ENCODE measurements at regions not wholly inside any gene's neighbourhood (a gene's known extent, or its start where the extent isn't known, plus 50 kb on each side); places are given as distances from the start of the nearest gene placed in this dataset.

DNA sequence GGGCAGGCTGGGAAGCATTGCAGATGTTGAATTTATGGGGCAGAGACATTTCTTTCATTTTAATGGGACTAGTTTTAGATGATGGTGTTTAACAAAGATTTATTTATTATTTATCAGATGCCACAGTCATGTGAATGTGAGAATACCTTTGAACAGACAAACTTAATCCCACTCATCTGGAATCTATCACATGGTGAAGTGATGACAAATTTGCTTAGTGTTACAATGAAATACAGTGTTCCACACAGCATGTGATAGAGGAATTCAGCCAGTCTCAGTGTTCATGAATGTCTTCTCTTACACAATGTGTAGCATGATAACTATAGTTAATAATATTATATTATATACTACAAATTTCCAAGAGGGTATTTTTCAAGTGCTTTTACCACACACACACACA, 1361.7 kb upstream of the B3GALT2 start:
- TF ChIP-seq, protein P1, sequence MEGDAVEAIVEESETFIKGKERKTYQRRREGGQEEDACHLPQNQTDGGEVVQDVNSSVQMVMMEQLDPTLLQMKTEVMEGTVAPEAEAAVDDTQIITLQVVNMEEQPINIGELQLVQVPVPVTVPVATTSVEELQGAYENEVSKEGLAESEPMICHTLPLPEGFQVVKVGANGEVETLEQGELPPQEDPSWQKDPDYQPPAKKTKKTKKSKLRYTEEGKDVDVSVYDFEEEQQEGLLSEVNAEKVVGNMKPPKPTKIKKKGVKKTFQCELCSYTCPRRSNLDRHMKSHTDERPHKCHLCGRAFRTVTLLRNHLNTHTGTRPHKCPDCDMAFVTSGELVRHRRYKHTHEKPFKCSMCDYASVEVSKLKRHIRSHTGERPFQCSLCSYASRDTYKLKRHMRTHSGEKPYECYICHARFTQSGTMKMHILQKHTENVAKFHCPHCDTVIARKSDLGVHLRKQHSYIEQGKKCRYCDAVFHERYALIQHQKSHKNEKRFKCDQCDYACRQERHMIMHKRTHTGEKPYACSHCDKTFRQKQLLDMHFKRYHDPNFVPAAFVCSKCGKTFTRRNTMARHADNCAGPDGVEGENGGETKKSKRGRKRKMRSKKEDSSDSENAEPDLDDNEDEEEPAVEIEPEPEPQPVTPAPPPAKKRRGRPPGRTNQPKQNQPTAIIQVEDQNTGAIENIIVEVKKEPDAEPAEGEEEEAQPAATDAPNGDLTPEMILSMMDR (conservative IDR thresholded peaks at IDR 0.05; ENCODE audit: low read length) = no peak
- no peak for TF ChIP-seq EZH2phosphoT487 (IDR thresholded peaks at IDR 0.05; ENCODE audit: borderline replicate concordance)

Data from Loucy (cell line).